NCI-H82 treated with DMSO at 0.1 percent for 48 hours (cell line): ENCODE measurements at regions not wholly inside any gene's neighbourhood (a gene's known extent, or its start where the extent isn't known, plus 50 kb on each side); places are given as distances from the start of the nearest gene placed in this dataset.

Source experiments
- DNase-seq: peaks from one replicate; lab custom pipeline; 2025; ENCODE audit not compliant: unreplicated experiment; lab: John Stamatoyannopoulos, UW

- DNase-seq: no peak
Observed at GRCh38 chr20:6434131-6434530, 311.3 kb upstream of the FERMT1 start.

GRCh38 chr20:6430381-6430780 is 307.6 kb upstream of the FERMT1 start:
- DNase-seq: no peak

DNA sequence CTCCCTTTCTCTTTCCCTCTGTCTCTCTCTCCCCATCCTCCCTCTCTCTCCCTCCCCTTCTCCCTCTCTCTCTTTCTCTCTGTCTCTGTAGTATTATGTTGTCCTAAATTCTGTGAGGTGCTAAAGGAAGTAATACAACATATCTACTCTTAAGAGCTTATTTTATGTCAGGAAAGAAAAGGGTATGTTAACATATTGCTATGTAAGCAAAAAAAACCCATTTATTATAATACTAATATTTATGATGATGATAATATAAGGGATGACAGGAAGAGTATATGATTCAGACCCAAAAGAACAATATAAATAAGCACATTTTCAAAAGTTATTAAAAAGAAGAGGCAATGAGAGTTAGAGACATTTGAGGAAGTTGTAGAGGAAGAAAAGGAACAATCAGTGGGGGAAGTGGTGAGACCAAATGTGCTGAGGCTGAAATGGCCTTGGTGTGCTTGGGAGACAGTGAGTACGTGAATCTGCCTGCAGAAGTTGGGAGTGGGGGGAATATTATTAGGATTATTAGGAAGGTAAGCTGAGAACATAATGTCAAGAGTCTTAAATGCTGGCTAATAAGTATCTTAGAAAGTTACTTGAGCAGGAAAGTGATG is 303.6 kb upstream of the FERMT1 start:
- no peak for DNase-seq

- no peak for DNase-seq
Observed at GRCh38 chr20:6421321-6422248, 298.8 kb upstream of the FERMT1 start.

GRCh38 chr20:6420336-6420735 is 297.5 kb upstream of the FERMT1 start:
- DNase-seq: no peak

GRCh38 chr20:6418732-6419131 is 295.9 kb upstream of the FERMT1 start:
- DNase-seq: no peak

DNA sequence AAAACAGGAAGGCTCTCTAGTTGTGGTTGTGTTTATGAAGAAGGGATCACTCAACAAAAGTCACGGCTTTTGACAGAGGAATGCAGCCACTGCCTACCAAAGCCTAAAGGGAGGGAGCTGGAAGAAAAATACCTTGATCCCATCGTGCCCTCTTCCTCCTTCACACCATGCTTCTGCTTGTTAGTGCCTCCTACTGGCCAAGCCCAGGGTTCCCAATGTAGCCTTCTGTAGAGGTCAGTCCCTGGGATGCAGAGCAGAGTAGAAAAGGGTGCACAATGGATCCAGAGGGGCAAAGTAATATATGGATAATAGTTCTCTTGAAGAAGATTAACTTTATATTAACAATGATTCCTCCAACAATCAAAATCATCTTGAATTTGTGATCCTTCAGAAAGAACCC is 293.5 kb upstream of the FERMT1 start:
- DNase-seq: no peak

GRCh38 chr20:6411651-6412050 is 288.8 kb upstream of the FERMT1 start:
- DNase-seq: no peak

DNA sequence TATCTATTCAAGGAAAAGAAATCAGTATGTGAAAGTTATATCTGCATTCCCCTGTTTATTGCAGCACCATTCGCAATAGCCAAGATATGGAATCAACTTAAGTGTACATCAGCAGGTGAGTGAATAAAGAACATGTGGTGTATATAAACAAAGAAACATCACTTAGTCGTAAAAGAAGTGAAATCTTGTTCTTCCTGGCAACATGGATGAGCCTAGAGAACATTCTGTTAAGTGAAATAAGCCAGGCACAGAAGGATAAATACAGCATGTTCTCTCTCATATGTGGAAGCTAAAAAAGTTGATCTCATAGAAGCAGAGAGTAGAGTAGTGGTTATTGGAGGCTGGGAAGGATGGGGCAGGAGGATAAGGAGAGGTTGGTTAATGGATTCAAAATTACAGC is 287.9 kb upstream of the FERMT1 start:
- DNase-seq: no peak

- no peak for DNase-seq
Observed at GRCh38 chr20:6407163-6407562, 284.3 kb upstream of the FERMT1 start.

- no peak for DNase-seq
Observed at GRCh38 chr20:6401893-6402557, 279.2 kb upstream of the FERMT1 start.

GRCh38 chr20:6397115-6397514 is 274.3 kb upstream of the FERMT1 start:
- DNase-seq: no peak

DNA sequence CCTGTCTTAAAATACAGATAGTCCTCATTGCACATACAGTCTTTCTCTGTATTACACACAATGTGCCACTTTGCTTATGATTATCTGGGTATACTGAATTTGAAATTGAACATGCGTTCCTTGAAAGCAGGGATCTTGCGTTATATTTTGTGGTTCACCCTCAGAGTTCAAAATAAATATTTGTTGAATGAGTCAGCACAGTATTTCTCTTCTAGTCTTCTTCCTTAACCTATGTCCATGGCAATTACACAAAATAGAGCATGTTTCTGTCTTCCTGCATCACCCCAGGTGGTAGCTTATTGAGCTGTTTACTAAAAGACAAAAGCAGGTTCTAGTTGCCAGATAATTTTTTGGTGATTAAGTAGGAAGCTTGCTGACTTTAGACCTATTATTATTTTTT is 272.9 kb upstream of the FERMT1 start:
- DNase-seq: no peak

DNA sequence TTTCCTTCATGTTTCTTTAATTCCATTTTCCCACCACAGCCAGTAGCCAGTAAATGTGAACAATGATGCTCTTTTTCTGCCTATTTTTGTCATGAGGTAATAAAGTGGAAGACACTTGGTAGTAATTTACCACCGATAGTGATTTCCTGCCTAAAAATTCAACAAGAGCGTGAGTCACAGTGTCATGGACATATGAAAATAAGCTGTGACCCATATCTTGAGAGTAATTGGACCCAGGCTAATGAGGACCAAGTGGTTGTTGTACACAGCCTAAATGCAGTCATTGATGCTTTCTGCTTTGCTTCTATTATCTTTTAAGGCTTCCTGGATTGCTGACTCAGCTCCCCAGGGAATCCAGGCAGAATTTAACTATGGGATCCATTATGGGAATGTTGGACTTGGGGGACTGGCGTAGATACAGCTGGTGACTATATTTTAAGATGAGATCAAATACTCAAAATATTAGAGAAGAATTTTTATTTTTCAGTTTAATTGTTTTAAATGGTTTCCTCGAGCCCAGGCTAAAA is 265.9 kb upstream of the FERMT1 start:
- no peak for DNase-seq

DNA sequence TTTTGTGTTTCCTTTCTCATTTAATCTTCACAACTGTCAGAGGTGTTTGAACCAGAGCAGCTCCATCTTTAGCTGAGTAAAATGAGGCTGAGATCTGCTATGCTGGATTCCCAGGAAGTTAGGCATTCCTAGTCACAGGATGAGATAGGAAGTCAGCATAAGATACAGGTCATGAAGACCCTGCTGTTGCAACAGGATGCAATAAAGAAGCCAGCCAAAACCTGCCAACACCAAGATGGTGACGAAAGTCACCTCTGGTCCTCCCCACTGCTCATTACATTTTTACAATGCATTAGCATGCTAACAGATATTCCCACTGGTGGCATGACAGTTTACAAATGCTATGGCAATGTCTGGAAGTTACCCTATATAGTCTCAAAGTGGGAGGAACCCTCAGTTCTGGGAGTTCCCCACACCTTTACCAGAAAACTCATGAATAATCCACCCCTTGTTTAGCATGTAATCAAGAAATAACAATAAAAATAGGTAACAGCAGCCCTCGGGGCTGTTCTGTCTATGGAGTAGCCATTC is 262.2 kb upstream of the FERMT1 start:
- no peak for DNase-seq

DNA sequence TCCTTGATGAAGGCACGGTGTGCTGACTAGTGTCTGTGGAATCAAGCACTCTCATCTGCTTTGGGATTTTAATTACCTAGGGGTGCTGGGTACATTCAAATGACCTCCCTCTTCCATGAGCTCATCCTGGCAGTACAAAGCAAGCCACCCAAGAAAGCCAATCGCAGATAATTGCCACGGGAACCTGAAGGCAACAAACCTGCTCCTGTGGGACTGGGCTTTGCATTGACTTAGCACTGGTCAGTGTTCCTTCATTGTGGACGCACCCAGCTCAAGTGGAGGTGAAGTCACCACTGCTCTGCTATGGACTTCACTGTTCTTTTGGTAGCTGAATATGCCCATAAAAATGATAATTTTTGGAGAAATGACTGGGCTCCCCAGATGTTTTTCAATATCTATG is 261.6 kb upstream of the FERMT1 start:
- DNase-seq: no peak

GRCh38 chr20:6381887-6382286 is 259.1 kb upstream of the FERMT1 start:
- DNase-seq: no peak

DNA sequence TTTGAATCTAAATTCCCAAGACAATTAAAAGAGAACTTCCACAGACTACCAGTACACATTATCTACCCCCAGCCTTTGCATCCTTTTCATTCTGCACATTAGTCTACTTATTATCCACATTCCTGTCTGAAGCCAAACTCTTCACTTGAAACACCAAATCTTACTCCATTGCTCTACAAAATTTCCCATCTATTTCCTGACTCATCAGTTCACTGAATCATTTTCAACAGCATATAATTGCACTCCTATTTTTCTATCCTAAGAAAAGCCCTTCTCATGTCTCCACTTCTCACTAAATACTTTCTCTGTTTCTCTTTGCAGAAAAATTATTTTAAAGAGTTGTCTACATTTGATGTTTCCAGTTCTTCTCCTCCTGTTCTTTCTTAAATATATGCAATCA is 239.4 kb upstream of the FERMT1 start:
- no peak for DNase-seq

DNA sequence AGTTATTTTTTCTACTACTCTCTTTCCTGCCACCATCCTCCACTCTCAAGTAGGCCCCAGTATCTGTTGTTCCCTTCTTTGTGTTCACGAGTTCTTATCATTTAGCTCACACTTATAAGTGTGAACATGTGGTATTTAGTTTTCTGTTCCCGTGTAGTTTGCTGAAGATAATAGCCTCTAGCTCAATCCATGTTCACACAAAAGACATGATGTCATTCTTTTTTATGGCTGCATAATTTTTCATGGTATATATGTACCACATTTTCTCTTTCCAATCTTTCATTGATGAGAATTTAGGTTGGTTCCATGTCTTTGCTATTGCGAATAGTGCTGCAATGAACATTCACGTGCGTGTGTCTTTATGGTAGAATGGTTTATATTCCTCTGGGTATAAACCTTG is 237.9 kb upstream of the FERMT1 start:
- no peak for DNase-seq

DNA sequence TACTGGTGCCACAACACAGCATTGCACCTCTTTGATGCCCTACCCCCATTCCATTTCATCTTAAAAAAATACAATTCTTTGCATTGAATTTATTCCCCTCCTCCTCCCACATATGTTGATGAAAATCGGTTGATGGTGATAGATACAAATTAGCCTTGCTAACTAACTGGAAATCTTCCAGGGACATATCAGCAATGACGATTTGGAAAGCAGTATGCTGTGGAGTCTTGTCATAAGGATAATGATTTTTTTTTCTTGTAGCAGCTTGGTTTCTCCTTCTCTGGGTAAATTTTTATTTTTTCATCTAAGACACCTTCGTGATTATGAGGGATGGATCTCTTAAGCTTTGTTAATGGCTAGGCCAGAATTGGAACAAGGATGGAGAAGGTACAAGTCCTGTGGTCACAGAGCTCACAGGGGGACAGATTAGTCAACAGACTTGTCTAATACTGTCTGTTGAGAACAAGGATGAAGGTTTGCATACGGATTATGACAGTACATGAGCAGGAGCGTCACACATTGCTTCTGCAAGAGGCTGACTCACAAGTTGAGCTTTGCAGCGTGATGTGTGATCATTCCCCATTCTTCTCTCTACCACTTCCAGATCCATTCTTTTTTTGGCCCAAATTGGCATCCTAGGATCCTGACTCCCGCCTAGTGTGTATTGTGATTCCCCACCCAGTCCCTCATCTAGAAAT is 233.1 kb upstream of the FERMT1 start:
- DNase-seq: no peak

DNA sequence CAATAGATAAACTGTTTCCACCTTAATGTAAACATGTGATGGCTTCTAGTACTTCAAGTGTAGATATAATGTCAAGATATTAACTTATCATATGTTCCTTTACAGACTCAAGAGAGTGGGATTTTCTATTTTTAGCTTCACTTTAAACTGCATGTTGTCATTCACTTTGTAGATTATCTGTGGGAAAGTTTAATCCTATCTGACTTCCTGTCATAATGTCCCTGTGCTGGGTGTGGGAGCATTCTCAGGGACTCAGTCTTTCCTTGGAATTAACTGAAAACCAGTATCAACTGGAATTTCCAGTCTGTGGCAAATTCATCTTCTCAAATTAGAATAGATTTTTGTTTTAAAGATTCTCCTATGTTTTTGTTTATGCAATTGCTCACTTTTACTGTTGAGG is 226.1 kb upstream of the FERMT1 start:
- DNase-seq: no peak
